K562 (cell line): ENCODE measurements at regions not wholly inside any gene's neighbourhood (a gene's known extent, or its start where the extent isn't known, plus 50 kb on each side); places are given as distances from the start of the nearest gene placed in this dataset.

Source experiments
- ATF4 ChIP-seq: fragments of 450-650 bp; formaldehyde crosslinking; IDR thresholded peaks from 2 replicates; pipeline ENCODE4 v1.4.0; 2022; ENCODE audit warnings: mild to moderate bottlenecking, moderate library complexity
- FOXK2 ChIP-seq, 2 experiments: fragments of 450-650 bp; IDR thresholded peaks in 1 of 2; conservative IDR thresholded peaks in 1 of 2; 2 replicates each; pipeline ENCODE4 v1.6.1; 2016; ENCODE audit warnings: low read depth in 2 of 2, mild to moderate bottlenecking in 1 of 2
- ZBTB26 ChIP-seq: fragments of 450-650 bp; formaldehyde crosslinking; IDR thresholded peaks from 2 replicates; pipeline ENCODE4 v1.4.0; 2022; ENCODE audit warnings: missing genetic modification characterization
- ZNF175 ChIP-seq: fragments of 200-800 bp; sonication (Bioruptor generic); IDR thresholded peaks from 2 replicates; pipeline ENCODE4 v1.6.1; 2016; ENCODE audit warnings: low read depth, mild to moderate bottlenecking, missing genetic modification characterization, missing compliant biosample characterization
- ZNF609 ChIP-seq: sonication (generic); formaldehyde crosslinking; IDR thresholded peaks from 2 replicates; pipeline ENCODE4 v1.8.1; 2023; ENCODE audit warnings: missing genetic modification reagents, mild to moderate bottlenecking, borderline replicate concordance

GRCh38 chr19:28403690-28404089 lies 809.3 kb downstream of the UQCRFS1 start (continued):
- TF ChIP-seq ZNF609 (CRISPR knock-in tag) (no peak), ZNF175 (CRISPR knock-in tag) (0 out of 2 replicates have a peak, but pooled peaks have one; percentile 56), ATF4 (CRISPR knock-in tag) (peak; percentile 76), FOXK2 (conservative IDR thresholded peaks at IDR 0.05 in 1 of 2, IDR thresholded peaks at IDR 0.05 in 1 of 2; ENCODE audit: low read depth in 2 of 2) (no peak), ZBTB26 (CRISPR knock-in tag) (no peak)
